ENCODE measurements at regions not wholly inside any gene's neighbourhood (a gene's known extent, or its start where the extent isn't known, plus 50 kb on each side); places are given as distances from the start of the nearest gene placed in this dataset.
"Not testable (repeated sequence)": the region's sequence is repeated elsewhere in the genome, so short reads cannot be mapped to it uniquely, and the experiment has no call there.

GRCh38 chr9:29432656-29433055, 1859.4 kb upstream of the C9orf72 start:
- not testable (repeated sequence) for TF ChIP-seq CTCF, POLR2AphosphoS5, POLR2A (IDR thresholded peaks at IDR 0.05)

Measured in prostate gland (tissue), 2 donors.